Thoracic aorta (tissue), 2 donors: ENCODE measurements at regions not wholly inside any gene's neighbourhood (a gene's known extent, or its start where the extent isn't known, plus 50 kb on each side); places are given as distances from the start of the nearest gene placed in this dataset.

ENCODE experiments used
- ATAC-seq: fragments of 150-250 bp; one replicate; pipeline ENCODE4 v1.8.0; 2017; ENCODE audit warnings: low read depth; ENCODE audit not compliant: insufficient number of reproducible peaks, low FRiP score
- DNase-seq: peaks from one replicate; pipeline ENCODE4 v3.0.0-alpha.2; 2020; ENCODE audit warnings: low spot score
- H3K27ac ChIP-seq, 2 donors: fragments of 200-600 bp; sonication (generic); 1 replicate in 1 of 2; 2 replicates in 1 of 2; pipeline ENCODE4 v1.5.1; 2016; ENCODE audit warnings: mild to moderate bottlenecking in 2 of 2, moderate library complexity in 2 of 2
- H3K27me3 ChIP-seq: fragments of 200-600 bp; sonication (generic); replicated peaks from 2 replicates; pipeline ENCODE4 v1.6.0; 2016; ENCODE audit warnings: mild to moderate bottlenecking; ENCODE audit not compliant: insufficient read depth
- H3K36me3 ChIP-seq: fragments of 200-600 bp; sonication (generic); one replicate; pipeline ENCODE4 v1.5.1; 2016
- H3K4me1 ChIP-seq, 2 donors: fragments of 200-600 bp; sonication (generic); 1 replicate in 1 of 2; 2 replicates in 1 of 2; pipeline versions ENCODE4 v1.5.1 to v1.6.0; 2016; ENCODE audit warnings: low read depth in 2 of 2, mild to moderate bottlenecking in 1 of 2; ENCODE audit not compliant: control insufficient read depth in 1 of 2
- H3K4me3 ChIP-seq: fragments of 200-600 bp; sonication (generic); 2 replicates; pipeline ENCODE4 v1.5.1; 2016; ENCODE audit warnings: mild to moderate bottlenecking
- H3K9me3 ChIP-seq: fragments of 200-600 bp; sonication (generic); 2 replicates; pipeline ENCODE4 v1.5.1; 2016
- TF ChIP-seq, protein P1 (sequence below): fragments of 200-600 bp; sonication (generic); IDR thresholded peaks from one replicate; pipeline ENCODE4 v1.5.1; 2019; ENCODE audit warnings: antibody characterized with exemption

DNA sequence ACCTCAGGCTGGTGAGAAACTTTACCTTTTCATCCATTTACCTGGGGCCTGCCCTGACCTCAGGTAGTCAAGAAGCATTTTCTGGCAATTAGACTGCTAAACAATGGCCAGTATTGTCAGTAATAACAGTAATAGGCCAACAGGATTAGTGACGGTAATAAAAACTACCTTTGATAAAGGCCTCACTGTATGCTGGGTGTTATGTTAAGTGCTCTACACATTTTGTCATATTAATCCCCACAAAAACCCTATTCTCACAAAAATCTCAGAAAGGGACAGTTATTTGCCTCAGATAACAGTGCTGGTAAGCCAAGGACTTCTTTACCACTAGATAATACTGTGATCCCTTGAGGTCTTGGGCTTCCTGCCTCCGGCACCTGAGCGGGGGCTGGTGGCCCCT, 191.4 kb downstream of the FOXD2 start:
- ATAC-seq, result no peak
- H3K4me3 ChIP-seq, result no peak overlapping the region
- DNase-seq, result no peak
- H3K9me3 ChIP-seq, result no peaks in the 10 kb centered on the region
- TF ChIP-seq, protein P1, sequence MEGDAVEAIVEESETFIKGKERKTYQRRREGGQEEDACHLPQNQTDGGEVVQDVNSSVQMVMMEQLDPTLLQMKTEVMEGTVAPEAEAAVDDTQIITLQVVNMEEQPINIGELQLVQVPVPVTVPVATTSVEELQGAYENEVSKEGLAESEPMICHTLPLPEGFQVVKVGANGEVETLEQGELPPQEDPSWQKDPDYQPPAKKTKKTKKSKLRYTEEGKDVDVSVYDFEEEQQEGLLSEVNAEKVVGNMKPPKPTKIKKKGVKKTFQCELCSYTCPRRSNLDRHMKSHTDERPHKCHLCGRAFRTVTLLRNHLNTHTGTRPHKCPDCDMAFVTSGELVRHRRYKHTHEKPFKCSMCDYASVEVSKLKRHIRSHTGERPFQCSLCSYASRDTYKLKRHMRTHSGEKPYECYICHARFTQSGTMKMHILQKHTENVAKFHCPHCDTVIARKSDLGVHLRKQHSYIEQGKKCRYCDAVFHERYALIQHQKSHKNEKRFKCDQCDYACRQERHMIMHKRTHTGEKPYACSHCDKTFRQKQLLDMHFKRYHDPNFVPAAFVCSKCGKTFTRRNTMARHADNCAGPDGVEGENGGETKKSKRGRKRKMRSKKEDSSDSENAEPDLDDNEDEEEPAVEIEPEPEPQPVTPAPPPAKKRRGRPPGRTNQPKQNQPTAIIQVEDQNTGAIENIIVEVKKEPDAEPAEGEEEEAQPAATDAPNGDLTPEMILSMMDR, result no peak
- H3K27ac ChIP-seq, result no peak overlapping the region
- H3K36me3 ChIP-seq, result no peaks in the 10 kb centered on the region
- peaks cover 0 to 10% of the 10 kb centered on the region in 2 donors for H3K4me1 ChIP-seq
- no peaks in the 10 kb centered on the region for H3K27me3 ChIP-seq

DNA sequence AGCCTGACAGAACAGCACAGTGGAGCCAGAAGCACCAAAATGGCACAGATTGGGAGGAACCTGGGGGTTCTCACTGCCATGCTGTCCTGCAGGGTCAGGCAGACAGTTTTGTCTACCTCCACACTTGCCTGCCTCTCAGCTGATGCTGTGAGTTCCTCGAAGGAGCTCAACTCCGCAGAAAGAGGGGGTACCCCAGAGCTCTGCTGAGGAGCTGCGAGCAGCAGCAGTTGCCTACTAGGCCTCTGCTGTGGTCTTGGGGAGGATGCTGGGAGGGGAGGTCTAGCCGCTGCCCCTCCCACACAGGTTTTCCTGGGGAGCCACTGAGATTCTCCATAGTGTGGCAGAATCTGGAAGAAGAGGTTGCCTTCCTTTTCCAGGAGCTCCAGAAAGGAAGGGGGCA, 192.5 kb downstream of the FOXD2 start:
- DNase-seq (no peak), ATAC-seq (no peak)
- TF ChIP-seq, protein P1, result no peak
- Histone ChIP-seq H3K36me3 (no peaks in the 10 kb centered on the region), H3K27ac (no peak overlapping the region), H3K27me3 (no peaks in the 10 kb centered on the region), H3K4me3 (no peak overlapping the region), H3K9me3 (no peaks in the 10 kb centered on the region), H3K4me1 (peaks cover 0 to 10% of the 10 kb centered on the region in 2 donors)

DNA sequence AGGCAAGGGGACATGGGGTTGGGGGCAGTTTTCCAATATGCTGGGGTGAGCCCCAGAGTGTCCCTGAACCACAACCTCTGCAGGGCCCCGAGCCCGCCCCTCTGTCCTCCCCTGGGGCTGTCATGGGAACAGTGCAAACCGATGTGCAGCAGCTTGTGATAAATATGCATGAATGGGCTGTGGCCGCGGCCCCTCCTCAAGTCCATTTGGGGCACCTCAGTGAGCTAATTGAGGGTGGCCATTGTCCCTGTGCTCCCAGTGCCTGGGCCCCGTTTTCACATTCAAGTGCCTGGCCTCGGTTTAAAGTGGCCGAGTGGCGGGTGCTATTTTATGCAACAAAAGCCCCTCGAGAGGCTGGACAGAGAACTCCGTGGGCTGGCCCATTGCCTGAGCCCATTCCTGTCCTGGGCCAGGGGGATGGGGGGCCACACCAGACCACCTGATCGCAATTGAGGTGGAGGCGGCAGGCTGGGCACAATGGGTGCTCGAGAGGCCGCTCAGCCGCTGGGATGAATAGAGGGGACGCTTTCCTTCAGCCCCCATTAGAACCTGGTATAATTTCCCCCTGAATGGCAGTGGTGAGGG, 193.7 kb downstream of the FOXD2 start:
- Histone ChIP-seq H3K9me3 (no peaks in the 10 kb centered on the region), H3K27me3 (no peaks in the 10 kb centered on the region), H3K4me3 (no peak overlapping the region), H3K4me1 (peaks cover 0 to 19% of the 10 kb centered on the region in 2 donors), H3K36me3 (no peaks in the 10 kb centered on the region), H3K27ac (no peak overlapping the region)
- no peak for ATAC-seq
- no peak for DNase-seq
- TF ChIP-seq, protein P1, result no peak

DNA sequence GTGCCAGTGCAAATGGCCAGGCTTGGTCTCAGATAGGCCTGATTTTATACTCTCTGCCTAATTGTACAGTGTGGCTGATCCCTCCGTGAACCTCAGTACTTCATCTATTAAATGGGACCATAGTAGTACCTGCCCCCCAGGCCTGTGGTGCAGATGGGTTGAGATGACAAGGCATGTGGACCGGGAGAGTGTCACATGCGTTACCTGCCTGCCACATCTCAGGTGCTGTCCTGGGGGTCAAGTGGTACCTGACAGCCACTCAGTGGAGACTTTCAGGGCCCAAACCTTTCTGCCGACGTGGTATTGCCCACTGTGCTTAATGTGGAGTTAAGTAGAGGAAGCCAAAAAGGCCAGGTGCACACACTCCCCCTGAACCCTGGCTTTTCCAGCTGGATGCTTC, 197.3 kb downstream of the FOXD2 start:
- no peaks in the 10 kb centered on the region for H3K9me3 ChIP-seq
- no peak overlapping the region for H3K4me3 ChIP-seq
- H3K27ac ChIP-seq, result no peak overlapping the region
- no peak for ATAC-seq
- H3K4me1 ChIP-seq, result peaks cover 0 to 12% of the 10 kb centered on the region in 2 donors
- TF ChIP-seq, protein P1, result no peak
- no peaks in the 10 kb centered on the region for H3K36me3 ChIP-seq
- H3K27me3 ChIP-seq, result no peaks in the 10 kb centered on the region
- DNase-seq, result no peak

DNA sequence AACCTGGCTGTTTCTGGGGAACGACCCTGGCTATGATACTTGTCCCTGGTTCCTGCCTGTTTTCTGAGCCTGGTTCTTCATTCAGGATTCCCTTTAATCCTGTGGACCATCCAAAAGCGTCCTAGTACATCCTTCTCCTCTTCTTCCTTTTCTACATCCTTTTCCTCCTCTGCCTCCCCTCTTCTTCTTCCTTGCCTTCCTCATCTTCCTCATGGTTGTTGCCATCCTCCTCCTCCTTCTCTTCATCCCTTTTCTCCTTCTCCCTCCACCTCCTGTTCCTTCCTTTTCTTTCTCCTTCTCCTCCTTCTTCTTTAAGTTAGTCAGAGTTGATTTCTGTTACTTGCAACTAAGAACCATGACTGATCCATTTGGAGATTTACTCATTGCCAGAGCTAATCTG, 197.8 kb downstream of the FOXD2 start:
- ATAC-seq, result no peak
- Histone ChIP-seq H3K27me3 (no peaks in the 10 kb centered on the region), H3K27ac (no peak overlapping the region), H3K4me3 (no peak overlapping the region), H3K9me3 (no peaks in the 10 kb centered on the region), H3K4me1 (peaks cover 0 to 9% of the 10 kb centered on the region in 2 donors), H3K36me3 (no peaks in the 10 kb centered on the region)
- TF ChIP-seq, protein P1, result no peak
- DNase-seq, result no peak
